Muscle layer of duodenum (tissue), 2 donors: ENCODE measurements at regions not wholly inside any gene's neighbourhood (a gene's known extent, or its start where the extent isn't known, plus 50 kb on each side); places are given as distances from the start of the nearest gene placed in this dataset.

Experiments
- H3K27ac ChIP-seq: one replicate; pipeline ENCODE4 v1.7.0; 2013; ENCODE audit warnings: mild to moderate bottlenecking, low read length
- H3K27me3 ChIP-seq: one replicate; pipeline ENCODE4 v1.7.0; 2013; ENCODE audit warnings: low read depth, mild to moderate bottlenecking, control low read depth, low read length
- H3K36me3 ChIP-seq, 2 donors: one replicate each; pipeline ENCODE4 v1.7.0; 2013; ENCODE audit warnings: low read length in 2 of 2, control low read depth in 1 of 2, mild to moderate bottlenecking in 1 of 2; ENCODE audit not compliant: insufficient read depth in 2 of 2, control insufficient read depth in 1 of 2
- H3K4me1 ChIP-seq, 2 donors: one replicate each; pipeline ENCODE4 v1.7.0; 2013; ENCODE audit warnings: low read length in 2 of 2, mild to moderate bottlenecking in 2 of 2, control low read depth in 1 of 2, moderate library complexity in 1 of 2; ENCODE audit not compliant: insufficient read depth in 2 of 2, control insufficient read depth in 1 of 2
- H3K4me3 ChIP-seq, 2 donors: one replicate each; pipeline ENCODE4 v1.7.0; 2013; ENCODE audit warnings: low read length in 2 of 2, low read depth in 1 of 2, mild to moderate bottlenecking in 1 of 2
- H3K9me3 ChIP-seq, 2 donors: one replicate each; pipeline ENCODE4 v1.7.0; 2013; ENCODE audit warnings: low read length in 2 of 2, control low read depth in 1 of 2, mild to moderate bottlenecking in 1 of 2; ENCODE audit not compliant: control insufficient read depth in 1 of 2
- donor health status: healthy.

GRCh38 chr16:86983621-86984020, 333.6 kb downstream of the C16orf95 start:
- H3K36me3 ChIP-seq: no peaks in the 10 kb centered on the region
- no peaks in the 10 kb centered on the region for H3K27me3 ChIP-seq
- no peak overlapping the region for H3K4me3 ChIP-seq
- no peak overlapping the region for H3K27ac ChIP-seq
- H3K4me1 ChIP-seq: peaks cover 0 to 8% of the 10 kb centered on the region in 2 donors
- H3K9me3 ChIP-seq: no peaks in the 10 kb centered on the region

DNA sequence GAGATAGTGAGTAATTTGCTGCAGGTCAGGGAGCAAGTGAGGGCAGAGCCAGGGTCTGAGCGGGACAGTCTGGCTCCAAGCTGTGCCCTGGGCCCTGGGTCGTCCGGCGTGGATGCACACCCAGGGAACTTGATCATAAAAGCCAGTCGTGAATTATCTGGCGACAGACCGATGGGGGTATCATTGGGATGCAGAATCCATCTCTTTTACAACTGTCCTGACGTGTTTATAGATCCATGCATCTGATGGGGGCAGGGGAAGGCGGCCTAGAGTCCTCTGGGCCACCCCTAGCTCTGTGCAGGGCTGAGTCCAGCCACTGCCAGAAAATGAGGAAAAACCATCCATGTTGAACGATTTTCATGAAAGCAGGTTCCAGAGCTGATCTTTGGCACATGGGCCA, 332.8 kb downstream of the C16orf95 start:
- Histone ChIP-seq H3K27ac (no peak overlapping the region), H3K36me3 (no peaks in the 10 kb centered on the region), H3K9me3 (no peaks in the 10 kb centered on the region), H3K4me3 (no peak overlapping the region), H3K27me3 (no peaks in the 10 kb centered on the region), H3K4me1 (peaks cover 0 to 8% of the 10 kb centered on the region in 2 donors)

DNA sequence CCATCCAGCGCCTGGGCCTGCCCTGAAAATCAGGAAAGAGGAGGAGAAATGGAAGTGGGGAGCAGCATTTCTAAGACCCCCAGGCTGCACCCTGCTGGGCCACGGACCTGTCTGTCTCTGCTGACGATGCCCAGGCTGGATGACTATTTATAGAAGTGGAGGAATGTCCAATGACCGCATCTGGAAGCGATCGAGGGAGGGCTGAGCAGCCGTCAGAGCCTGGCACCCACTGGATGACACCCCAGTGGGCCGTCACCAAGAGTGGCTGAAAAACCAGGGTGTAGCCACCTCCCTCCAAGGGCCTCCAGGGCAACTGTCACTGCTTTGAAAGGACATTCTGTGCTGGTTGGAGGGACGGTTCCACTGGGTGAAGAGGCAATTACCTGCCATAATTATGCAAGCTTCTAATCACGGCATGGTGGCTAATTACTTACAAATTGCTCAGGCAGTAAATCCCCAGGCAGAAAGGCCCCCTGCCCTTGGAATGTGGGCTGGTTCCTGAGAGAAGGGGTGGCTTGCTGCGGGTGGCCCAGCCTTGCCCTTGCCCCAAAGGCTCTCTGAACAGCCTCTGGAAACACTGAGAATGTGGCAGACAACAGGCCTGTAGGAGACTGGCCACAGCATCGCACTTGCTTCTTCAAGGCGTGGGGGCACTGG, 332.1 kb downstream of the C16orf95 start:
- no peak overlapping the region for H3K4me3 ChIP-seq
- no peak overlapping the region for H3K27ac ChIP-seq
- peaks cover 0 to 8% of the 10 kb centered on the region in 2 donors for H3K4me1 ChIP-seq
- no peaks in the 10 kb centered on the region for H3K9me3 ChIP-seq
- H3K36me3 ChIP-seq: no peaks in the 10 kb centered on the region
- no peaks in the 10 kb centered on the region for H3K27me3 ChIP-seq

DNA sequence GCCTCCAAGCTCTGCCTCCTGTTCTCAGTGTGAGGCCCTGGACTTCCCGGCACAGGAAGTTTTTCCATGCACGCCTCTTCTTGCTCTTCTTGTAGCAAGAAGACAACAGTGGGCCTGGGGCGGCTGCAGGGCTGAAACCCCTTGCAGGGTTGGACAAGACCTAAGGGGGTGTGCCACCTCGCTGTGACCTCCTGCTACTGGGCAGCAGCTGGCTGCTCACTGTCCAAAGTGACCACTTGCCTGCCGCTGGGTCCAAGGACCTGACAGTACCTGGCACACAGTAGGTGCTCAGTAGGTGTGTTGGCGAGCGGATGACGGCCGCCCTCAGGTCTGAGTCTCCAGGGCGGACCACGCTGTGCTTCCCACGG, 331.6 kb downstream of the C16orf95 start:
- H3K4me1 ChIP-seq: peaks cover 0 to 8% of the 10 kb centered on the region in 2 donors
- no peaks in the 10 kb centered on the region for H3K27me3 ChIP-seq
- H3K36me3 ChIP-seq: no peaks in the 10 kb centered on the region
- H3K27ac ChIP-seq: no peak overlapping the region
- no peaks in the 10 kb centered on the region for H3K9me3 ChIP-seq
- no peak overlapping the region for H3K4me3 ChIP-seq

GRCh38 chr16:86986136-86986535, 331.1 kb downstream of the C16orf95 start:
- Histone ChIP-seq H3K4me3 (no peak overlapping the region), H3K27ac (no peak overlapping the region), H3K9me3 (no peaks in the 10 kb centered on the region), H3K4me1 (peaks cover 0 to 8% of the 10 kb centered on the region in 2 donors), H3K36me3 (no peaks in the 10 kb centered on the region), H3K27me3 (no peaks in the 10 kb centered on the region)

- peaks cover 0 to 8% of the 10 kb centered on the region in 2 donors for H3K4me1 ChIP-seq
- H3K9me3 ChIP-seq: no peaks in the 10 kb centered on the region
- no peak overlapping the region for H3K27ac ChIP-seq
- no peaks in the 10 kb centered on the region for H3K36me3 ChIP-seq
- no peak overlapping the region for H3K4me3 ChIP-seq
- H3K27me3 ChIP-seq: no peaks in the 10 kb centered on the region
These were observed 330.2 kb downstream of the C16orf95 start for GRCh38 chr16:86986809-86987487.

DNA sequence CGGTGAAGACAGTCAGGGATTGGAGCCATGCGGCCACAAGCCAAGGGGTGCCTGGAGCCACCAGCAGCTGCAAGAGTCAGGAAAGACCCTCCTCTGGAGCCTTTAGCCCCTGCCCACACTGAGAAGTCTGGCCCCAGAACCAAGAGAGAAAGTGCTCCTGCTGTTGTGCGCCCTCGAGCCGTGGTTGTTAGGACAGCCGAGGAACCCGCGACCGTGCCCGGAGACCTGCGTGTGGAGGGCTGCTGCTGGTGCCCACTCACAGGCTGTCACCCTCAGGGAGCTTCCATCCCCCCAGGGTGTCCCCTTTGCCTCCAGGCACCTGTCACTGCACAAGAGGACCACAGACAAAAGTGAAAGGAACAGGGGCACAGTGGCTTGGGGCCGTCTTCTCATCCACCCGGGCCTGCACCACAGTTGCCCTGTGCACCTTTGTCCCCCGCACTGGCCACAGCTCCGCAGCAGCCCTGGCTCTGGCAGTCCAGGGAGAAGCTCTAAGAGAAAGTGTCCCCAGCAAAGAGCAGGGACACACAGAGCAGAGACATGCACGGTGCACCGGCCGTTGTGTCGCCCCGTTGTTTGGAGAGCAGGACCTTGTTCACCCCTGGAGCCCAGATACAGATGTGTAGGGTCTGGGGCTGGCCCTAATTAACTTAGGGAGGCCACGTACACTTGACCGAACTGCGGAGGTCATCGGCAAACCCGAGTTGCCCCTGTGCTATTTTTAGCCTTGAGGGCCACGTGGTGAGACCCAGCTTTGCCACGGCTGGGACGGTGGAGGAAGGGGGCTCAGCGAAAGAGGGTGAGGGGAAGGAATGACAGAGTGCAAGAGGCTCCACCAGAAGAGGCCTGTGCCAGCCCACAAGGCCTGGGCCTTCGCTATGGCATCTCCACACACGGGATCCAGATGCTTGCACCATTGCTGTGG, 329.2 kb downstream of the C16orf95 start:
- H3K4me3 ChIP-seq: no peak overlapping the region
- H3K36me3 ChIP-seq: no peaks in the 10 kb centered on the region
- H3K9me3 ChIP-seq: no peaks in the 10 kb centered on the region
- H3K27ac ChIP-seq: no peak overlapping the region
- no peaks in the 10 kb centered on the region for H3K27me3 ChIP-seq
- H3K4me1 ChIP-seq: peaks cover 0 to 8% of the 10 kb centered on the region in 2 donors

GRCh38 chr16:86988920-86989696, 328.1 kb downstream of the C16orf95 start:
- no peaks in the 10 kb centered on the region for H3K36me3 ChIP-seq
- no peaks in the 10 kb centered on the region for H3K27me3 ChIP-seq
- peaks cover 0 to 8% of the 10 kb centered on the region in 2 donors for H3K4me1 ChIP-seq
- H3K9me3 ChIP-seq: no peaks in the 10 kb centered on the region
- no peak overlapping the region for H3K4me3 ChIP-seq
- H3K27ac ChIP-seq: no peak overlapping the region

- Histone ChIP-seq H3K36me3 (no peaks in the 10 kb centered on the region), H3K9me3 (no peaks in the 10 kb centered on the region), H3K27ac (no peak overlapping the region), H3K4me3 (no peak overlapping the region), H3K4me1 (peaks cover 0 to 6% of the 10 kb centered on the region in 2 donors), H3K27me3 (no peaks in the 10 kb centered on the region)
These were observed 326.7 kb downstream of the C16orf95 start for GRCh38 chr16:86990451-86990850.

DNA sequence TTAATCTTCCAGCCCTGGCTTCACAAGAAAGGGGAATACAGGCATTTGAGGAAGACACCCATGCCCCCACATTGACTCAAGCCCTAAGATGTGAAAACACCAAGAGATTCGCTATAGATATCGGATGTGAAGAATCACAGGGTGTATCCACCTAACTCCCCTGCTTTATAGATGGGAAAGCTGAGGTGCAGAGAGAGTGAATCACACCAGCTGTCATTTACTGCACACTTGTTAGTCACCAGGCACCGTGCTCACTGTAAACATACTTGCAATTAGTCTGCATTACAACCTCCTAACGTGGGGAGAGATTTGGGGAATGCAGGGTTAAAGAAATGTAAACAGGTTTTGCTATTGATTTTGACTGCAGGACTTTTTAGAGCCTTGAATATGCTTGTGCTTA, 325.5 kb downstream of the C16orf95 start:
- H3K4me3 ChIP-seq: no peak overlapping the region
- no peaks in the 10 kb centered on the region for H3K9me3 ChIP-seq
- H3K27ac ChIP-seq: no peak overlapping the region
- H3K36me3 ChIP-seq: no peaks in the 10 kb centered on the region
- H3K4me1 ChIP-seq: peaks cover 0 to 6% of the 10 kb centered on the region in 2 donors
- no peaks in the 10 kb centered on the region for H3K27me3 ChIP-seq

GRCh38 chr16:86992587-86992986, 324.6 kb downstream of the C16orf95 start:
- Histone ChIP-seq H3K36me3 (no peaks in the 10 kb centered on the region), H3K9me3 (no peaks in the 10 kb centered on the region), H3K4me3 (no peak overlapping the region), H3K27me3 (no peaks in the 10 kb centered on the region), H3K4me1 (peaks cover 0 to 6% of the 10 kb centered on the region in 2 donors), H3K27ac (no peak overlapping the region)
